NCI-H2196 (cell line): ENCODE measurements at regions not wholly inside any gene's neighbourhood (a gene's known extent, or its start where the extent isn't known, plus 50 kb on each side); places are given as distances from the start of the nearest gene placed in this dataset.

Experiments
- DNase-seq: peaks from one replicate; lab custom pipeline; 2025; ENCODE audit not compliant: unreplicated experiment; lab: John Stamatoyannopoulos, UW

GRCh38 chr3:193844472-193844871 is 251.5 kb downstream of the OPA1 start:
- no peak for DNase-seq

GRCh38 chr3:193845144-193845543 is 252.1 kb downstream of the OPA1 start:
- no peak for DNase-seq

- DNase-seq = no peak
These were observed 253.6 kb downstream of the OPA1 start for GRCh38 chr3:193846569-193846968.

GRCh38 chr3:193847402-193847801 is 254.4 kb downstream of the OPA1 start:
- no peak for DNase-seq

GRCh38 chr3:193848547-193848946 is 255.5 kb downstream of the OPA1 start:
- no peak for DNase-seq

GRCh38 chr3:193850084-193850619 is 257.1 kb downstream of the OPA1 start:
- DNase-seq = no peak

- no peak for DNase-seq
These were observed 258.4 kb downstream of the OPA1 start for GRCh38 chr3:193851428-193851847.

- no peak for DNase-seq
These were observed 259.1 kb downstream of the OPA1 start for GRCh38 chr3:193851941-193852674.

GRCh38 chr3:193852901-193853300 is 259.9 kb downstream of the OPA1 start:
- DNase-seq = no peak

- no peak for DNase-seq
These were observed 260.7 kb downstream of the OPA1 start for GRCh38 chr3:193853511-193854219.

GRCh38 chr3:193857996-193858395 is 265.0 kb downstream of the OPA1 start:
- DNase-seq = peak; percentile 75

GRCh38 chr3:193859195-193859594 is 266.2 kb downstream of the OPA1 start:
- DNase-seq = no peak

GRCh38 chr3:193861012-193861411 is 268.0 kb downstream of the OPA1 start:
- DNase-seq = no peak

- no peak for DNase-seq
These were observed 269.8 kb downstream of the OPA1 start for GRCh38 chr3:193862843-193863242.

- DNase-seq = no peak
These were observed 270.8 kb downstream of the OPA1 start for GRCh38 chr3:193863657-193864357.

GRCh38 chr3:193865339-193865738 is 270.6 kb upstream of the HES1 start:
- no peak for DNase-seq

GRCh38 chr3:193865896-193866480 is 270.0 kb upstream of the HES1 start:
- DNase-seq = no peak

- DNase-seq = no peak
These were observed 267.4 kb upstream of the HES1 start for GRCh38 chr3:193868590-193868989.

GRCh38 chr3:193869221-193870201 is 266.4 kb upstream of the HES1 start:
- DNase-seq = no peak
